OCI-LY3 (cell line): ENCODE measurements at regions not wholly inside any gene's neighbourhood (a gene's known extent, or its start where the extent isn't known, plus 50 kb on each side); places are given as distances from the start of the nearest gene placed in this dataset.

ENCODE experiments used
- H2AFZ ChIP-seq: fragments of 200-600, 300-600 bp; shearing (Covaris generic); 2 replicates; pipeline ENCODE4 v1.6.0; 2014; ENCODE audit warnings: antibody characterized with exemption, low read depth, low read length
- H3K27ac ChIP-seq: fragments of 200-600, 300-600 bp; sonication (generic); 2 replicates; pipeline ENCODE4 v1.5.1; 2014; ENCODE audit warnings: mild to moderate bottlenecking, low read length, moderate library complexity, mixed read lengths
- H3K27me3 ChIP-seq: fragments of 200-600, 300-600 bp; sonication (generic); 2 replicates; pipeline ENCODE4 v1.6.1; 2014; ENCODE audit warnings: low read depth, low read length, mixed read lengths
- H3K36me3 ChIP-seq: fragments of 200-600, 300-600 bp; sonication (generic); replicated peaks from 2 replicates; pipeline ENCODE3; 2014; ENCODE audit warnings: low read depth, low read length, mixed read lengths
- H3K4me1 ChIP-seq: fragments of 300-600, 200-600 bp; sonication (generic); 2 replicates; pipeline ENCODE4 v1.6.1; 2014; ENCODE audit warnings: low read length, mixed read lengths
- H3K4me2 ChIP-seq: fragments of 200-600, 300-600 bp; sonication (generic); 2 replicates; pipeline ENCODE4 v1.6.1; 2014; ENCODE audit warnings: low read length, mixed read lengths
- H3K4me3 ChIP-seq: fragments of 300-600, 200-600 bp; sonication (generic); 2 replicates; pipeline ENCODE4 v1.5.1; 2014; ENCODE audit warnings: antibody characterized with exemption, mild to moderate bottlenecking, low read length, moderate library complexity
- H3K79me2 ChIP-seq: fragments of 300-600, 200-600 bp; shearing (Covaris generic); 2 replicates; pipeline ENCODE4 v1.6.1; 2014; ENCODE audit warnings: mild to moderate bottlenecking, low read length, mixed read lengths
- H3K9ac ChIP-seq: fragments of 300-600, 200-600 bp; shearing (Covaris generic); 2 replicates; pipeline ENCODE4 v1.6.0; 2014; ENCODE audit warnings: mild to moderate bottlenecking, low read length, moderate library complexity
- H3K9me3 ChIP-seq: fragments of 200-600, 300-600 bp; shearing (Covaris generic); 2 replicates; pipeline ENCODE4 v1.6.1; 2014; ENCODE audit warnings: low read length, mixed read lengths; ENCODE audit not compliant: insufficient read depth
- H4K20me1 ChIP-seq: fragments of 200-600, 300-600 bp; sonication (generic); 2 replicates; pipeline ENCODE4 v1.6.1; 2016; ENCODE audit warnings: low read length, mixed read lengths; ENCODE audit not compliant: insufficient read depth
- EZH2phosphoT487 ChIP-seq: fragments of 200-600 bp; shearing (Covaris generic); IDR thresholded peaks from 2 replicates; pipeline ENCODE4 v1.6.1; 2018; ENCODE audit warnings: antibody characterized with exemption, mixed run types, low read depth
- TF ChIP-seq, protein P1 (sequence below): fragments of 200-600, 300-600 bp; sonication (generic); IDR thresholded peaks from 2 replicates; pipeline ENCODE4 v1.5.1; 2014; ENCODE audit warnings: antibody characterized with exemption, low read length, low read depth

GRCh38 chr4:81572402-81572801, 100.7 kb upstream of the RASGEF1B start:
- H3K4me3 ChIP-seq = no peak overlapping the region
- H3K9me3 ChIP-seq = no peaks in the 10 kb centered on the region
- no peaks in the 10 kb centered on the region for H3K79me2 ChIP-seq
- TF ChIP-seq EZH2phosphoT487 = no peak
- TF ChIP-seq, protein P1, sequence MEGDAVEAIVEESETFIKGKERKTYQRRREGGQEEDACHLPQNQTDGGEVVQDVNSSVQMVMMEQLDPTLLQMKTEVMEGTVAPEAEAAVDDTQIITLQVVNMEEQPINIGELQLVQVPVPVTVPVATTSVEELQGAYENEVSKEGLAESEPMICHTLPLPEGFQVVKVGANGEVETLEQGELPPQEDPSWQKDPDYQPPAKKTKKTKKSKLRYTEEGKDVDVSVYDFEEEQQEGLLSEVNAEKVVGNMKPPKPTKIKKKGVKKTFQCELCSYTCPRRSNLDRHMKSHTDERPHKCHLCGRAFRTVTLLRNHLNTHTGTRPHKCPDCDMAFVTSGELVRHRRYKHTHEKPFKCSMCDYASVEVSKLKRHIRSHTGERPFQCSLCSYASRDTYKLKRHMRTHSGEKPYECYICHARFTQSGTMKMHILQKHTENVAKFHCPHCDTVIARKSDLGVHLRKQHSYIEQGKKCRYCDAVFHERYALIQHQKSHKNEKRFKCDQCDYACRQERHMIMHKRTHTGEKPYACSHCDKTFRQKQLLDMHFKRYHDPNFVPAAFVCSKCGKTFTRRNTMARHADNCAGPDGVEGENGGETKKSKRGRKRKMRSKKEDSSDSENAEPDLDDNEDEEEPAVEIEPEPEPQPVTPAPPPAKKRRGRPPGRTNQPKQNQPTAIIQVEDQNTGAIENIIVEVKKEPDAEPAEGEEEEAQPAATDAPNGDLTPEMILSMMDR = no peak
- H3K27me3 ChIP-seq = no peaks in the 10 kb centered on the region
- no peak overlapping the region for H3K27ac ChIP-seq
- H3K9ac ChIP-seq = no peak overlapping the region
- H3K4me1 ChIP-seq = peaks cover 10% of the 10 kb centered on the region
- H3K36me3 ChIP-seq = no peaks in the 10 kb centered on the region
- H2AFZ ChIP-seq = no peak overlapping the region
- H3K4me2 ChIP-seq = no peak overlapping the region
- H4K20me1 ChIP-seq = no peaks in the 10 kb centered on the region

- H3K36me3 ChIP-seq = no peaks in the 10 kb centered on the region
- peaks cover 11% of the 10 kb centered on the region for H3K4me1 ChIP-seq
- H3K9ac ChIP-seq = no peak overlapping the region
- no peak overlapping the region for H3K27ac ChIP-seq
- H3K27me3 ChIP-seq = no peaks in the 10 kb centered on the region
- H2AFZ ChIP-seq = no peak overlapping the region
- H3K4me3 ChIP-seq = no peak overlapping the region
- H3K4me2 ChIP-seq = no peak overlapping the region
- TF ChIP-seq, protein P1 = no peak
- no peak for TF ChIP-seq EZH2phosphoT487
- H3K9me3 ChIP-seq = no peaks in the 10 kb centered on the region
- no peaks in the 10 kb centered on the region for H3K79me2 ChIP-seq
- H4K20me1 ChIP-seq = no peaks in the 10 kb centered on the region
Measured at GRCh38 chr4:81571105-81571504, 99.4 kb upstream of the RASGEF1B start.

DNA sequence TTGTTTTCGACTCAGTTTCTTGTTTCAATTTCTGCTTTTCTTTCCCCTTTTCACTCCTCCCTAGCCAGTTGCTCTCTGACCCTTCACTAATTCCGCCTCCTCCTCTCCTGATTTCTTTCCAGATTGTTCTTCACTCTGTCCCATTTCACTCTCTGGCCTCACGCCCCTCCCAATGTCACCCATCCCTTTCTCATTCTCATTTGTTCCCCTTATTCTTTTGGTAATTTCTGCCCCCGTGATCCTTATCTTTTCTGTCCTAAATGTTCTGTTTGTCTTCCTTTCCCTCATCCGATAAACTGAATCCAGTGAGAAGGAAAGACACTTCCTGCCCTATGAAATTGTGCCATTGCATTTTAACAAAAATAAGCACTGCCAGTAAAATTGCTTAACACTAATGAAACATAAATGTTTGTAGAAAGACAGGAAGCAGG, 94.5 kb upstream of the RASGEF1B start:
- Histone ChIP-seq H3K4me2 (peak overlapping the region; percentile 81), H2AFZ (peak overlapping the region; percentile 69), H3K9ac (peak overlapping the region; percentile 35), H3K79me2 (no peaks in the 10 kb centered on the region), H3K27me3 (no peaks in the 10 kb centered on the region), H3K9me3 (no peaks in the 10 kb centered on the region), H3K27ac (peak overlapping the region; percentile 25; the same call in 1 of the 2 replicates), H3K36me3 (no peaks in the 10 kb centered on the region), H3K4me3 (peak overlapping the region; percentile 47), H3K4me1 (peaks cover 51% of the 10 kb centered on the region), H4K20me1 (no peaks in the 10 kb centered on the region)
- TF ChIP-seq, protein P1 = no peak
- TF ChIP-seq EZH2phosphoT487 = no peak

GRCh38 chr4:81565142-81565870, 93.6 kb upstream of the RASGEF1B start:
- no peaks in the 10 kb centered on the region for H3K36me3 ChIP-seq
- H2AFZ ChIP-seq = peak overlapping the region; percentile 69; the same call in 1 of the 2 replicates
- H3K4me3 ChIP-seq = peak overlapping the region; percentile 47
- TF ChIP-seq, protein P1 = no peak
- TF ChIP-seq EZH2phosphoT487 = no peak
- H3K4me2 ChIP-seq = peak overlapping the region; percentile 81
- peak overlapping the region; percentile 25; the same call in 1 of the 2 replicates for H3K27ac ChIP-seq
- H3K9me3 ChIP-seq = no peaks in the 10 kb centered on the region
- no peaks in the 10 kb centered on the region for H3K27me3 ChIP-seq
- H3K4me1 ChIP-seq = peaks cover 51% of the 10 kb centered on the region
- peak overlapping the region; percentile 35 for H3K9ac ChIP-seq
- no peaks in the 10 kb centered on the region for H3K79me2 ChIP-seq
- no peaks in the 10 kb centered on the region for H4K20me1 ChIP-seq
